ENCODE measurements at regions not wholly inside any gene's neighbourhood (a gene's known extent, or its start where the extent isn't known, plus 50 kb on each side); places are given as distances from the start of the nearest gene placed in this dataset.

- no peak for TF ChIP-seq POLR2AphosphoS5 (IDR thresholded peaks at IDR 0.05)
- TF ChIP-seq POLR2A (IDR thresholded peaks at IDR 0.05) = no peak
Measured at GRCh38 chr7:37592366-37592765, 91.2 kb upstream of the GPR141 start.

Measured in sigmoid colon (tissue), 4 donors.